Activated T-cell treated with anti-CD3 and anti-CD28 coated beads, Interleukin-2, amount 50 U/mL, for 72 hours (primary cell): ENCODE measurements at regions not wholly inside any gene's neighbourhood (a gene's known extent, or its start where the extent isn't known, plus 50 kb on each side); places are given as distances from the start of the nearest gene placed in this dataset.
"Not testable (repeated sequence)": the region's sequence is repeated elsewhere in the genome, so short reads cannot be mapped to it uniquely, and the experiment has no call there.

ENCODE experiments used
- ATAC-seq, 2 donors: fragments of 150-1000 bp; cut with Tn5 transposase; replicated peaks in 1 of 2; 2 replicates each; pipeline ENCODE4 v1.10.0; 2021; ENCODE audit warnings: moderate library complexity in 2 of 2, mild to moderate bottlenecking in 1 of 2
- DNase-seq, 2 donors: peaks; one replicate each; pipeline ENCODE4 v3.0.0; 2021 to 2022; ENCODE audit warnings: mixed read lengths in 1 of 2
- H3K27ac Mint-ChIP-seq: one replicate; pipeline ENCODE4 v1.8.0; 2022; ENCODE audit warnings: mild to moderate bottlenecking, moderate library complexity, mixed read lengths
- H3K27me3 Mint-ChIP-seq: one replicate; pipeline ENCODE4 v1.8.0; 2022; ENCODE audit warnings: low read depth, mixed read lengths
- H3K36me3 Mint-ChIP-seq, 2 donors: one replicate each; pipeline ENCODE4 v1.8.0; 2022; ENCODE audit warnings: mixed read lengths in 2 of 2, mild to moderate bottlenecking in 1 of 2; ENCODE audit not compliant: insufficient read depth in 2 of 2
- H3K4me1 Mint-ChIP-seq: one replicate; pipeline ENCODE4 v1.8.0; 2022; ENCODE audit warnings: low read depth, mixed read lengths
- H3K4me3 Mint-ChIP-seq, 2 donors: one replicate each; pipeline ENCODE4 v1.8.0; 2022; ENCODE audit warnings: mild to moderate bottlenecking in 2 of 2, mixed read lengths in 2 of 2, moderate library complexity in 2 of 2
- H3K9me3 Mint-ChIP-seq, 2 donors: one replicate each; pipeline ENCODE4 v1.8.0; 2022; ENCODE audit warnings: mixed read lengths in 2 of 2

GRCh38 chr9:92242260-92243136 is 51.0 kb downstream of the IARS1 start:
- H3K27ac Mint-ChIP-seq, result peak overlapping the region; percentile 77
- H3K4me1 Mint-ChIP-seq, result peaks cover 11% of the 10 kb centered on the region
- no peak overlapping the region for H3K4me3 Mint-ChIP-seq
- DNase-seq, result no peak
- peaks cover 37 to 75% of the 10 kb centered on the region in 2 donors for H3K36me3 Mint-ChIP-seq
- H3K27me3 Mint-ChIP-seq, result no peaks in the 10 kb centered on the region
- no peaks in the 10 kb centered on the region for H3K9me3 Mint-ChIP-seq
- ATAC-seq, result peak; percentile 21 to 47

GRCh38 chr9:92236915-92237314 is 56.6 kb downstream of the IARS1 start:
- no peak overlapping the region for H3K4me3 Mint-ChIP-seq
- peak overlapping the region; percentile 27 for H3K27ac Mint-ChIP-seq
- H3K27me3 Mint-ChIP-seq, result no peaks in the 10 kb centered on the region
- no peak for DNase-seq
- no peaks in the 10 kb centered on the region for H3K4me1 Mint-ChIP-seq
- no peak for ATAC-seq
- H3K36me3 Mint-ChIP-seq, result peaks cover 23 to 79% of the 10 kb centered on the region in 2 donors
- H3K9me3 Mint-ChIP-seq, result no peaks in the 10 kb centered on the region

- no peak overlapping the region for H3K4me3 Mint-ChIP-seq
- DNase-seq (no peak), ATAC-seq (no peak)
- no peak overlapping the region for H3K27ac Mint-ChIP-seq
- H3K4me1 Mint-ChIP-seq, result no peaks in the 10 kb centered on the region
- no peaks in the 10 kb centered on the region for H3K9me3 Mint-ChIP-seq
- no peaks in the 10 kb centered on the region for H3K27me3 Mint-ChIP-seq
- H3K36me3 Mint-ChIP-seq, result peaks cover 22 to 74% of the 10 kb centered on the region in 2 donors
These were observed 57.0 kb downstream of the IARS1 start for GRCh38 chr9:92236465-92236864.

GRCh38 chr9:92234514-92234913 is 59.0 kb downstream of the IARS1 start:
- DNase-seq (no peak), ATAC-seq (no peak)
- Mint-ChIP-seq H3K9me3 (no peaks in the 10 kb centered on the region), H3K4me3 (no peak overlapping the region), H3K27me3 (no peaks in the 10 kb centered on the region), H3K36me3 (peaks cover 21 to 65% of the 10 kb centered on the region in 2 donors), H3K4me1 (no peaks in the 10 kb centered on the region), H3K27ac (no peak overlapping the region)

GRCh38 chr9:92232190-92232589 is 61.3 kb downstream of the IARS1 start:
- H3K4me3 Mint-ChIP-seq, result no peak overlapping the region
- peaks cover 20 to 56% of the 10 kb centered on the region in 2 donors for H3K36me3 Mint-ChIP-seq
- no peak overlapping the region for H3K27ac Mint-ChIP-seq
- no peaks in the 10 kb centered on the region for H3K27me3 Mint-ChIP-seq
- ATAC-seq, result no peak
- no peaks in the 10 kb centered on the region for H3K4me1 Mint-ChIP-seq
- no peaks in the 10 kb centered on the region for H3K9me3 Mint-ChIP-seq
- DNase-seq, result no peak

- Mint-ChIP-seq H3K27me3 (no peaks in the 10 kb centered on the region), H3K27ac (no peak overlapping the region), H3K9me3 (no peaks in the 10 kb centered on the region), H3K4me1 (no peaks in the 10 kb centered on the region), H3K36me3 (peaks cover 16 to 47% of the 10 kb centered on the region in 2 donors), H3K4me3 (no peak overlapping the region)
- DNase-seq (no peak), ATAC-seq (no peak)
These were observed 64.9 kb downstream of the IARS1 start for GRCh38 chr9:92228628-92229027.

GRCh38 chr9:92224177-92224576 is 69.3 kb downstream of the IARS1 start:
- Mint-ChIP-seq H3K27me3 (no peaks in the 10 kb centered on the region), H3K36me3 (peaks cover 23 to 57% of the 10 kb centered on the region in 2 donors), H3K9me3 (no peaks in the 10 kb centered on the region), H3K4me3 (no peak overlapping the region), H3K4me1 (no peaks in the 10 kb centered on the region), H3K27ac (no peak overlapping the region)
- DNase-seq (no peak), ATAC-seq (peak; percentile 12 to 23)

- Mint-ChIP-seq H3K4me1 (no peaks in the 10 kb centered on the region), H3K36me3 (peaks cover 25 to 58% of the 10 kb centered on the region in 2 donors), H3K4me3 (no peak overlapping the region), H3K27me3 (no peaks in the 10 kb centered on the region), H3K9me3 (no peaks in the 10 kb centered on the region), H3K27ac (no peak overlapping the region)
- DNase-seq (no peak), ATAC-seq (peak; percentile 33 to 43)
These were observed 69.7 kb downstream of the IARS1 start for GRCh38 chr9:92223758-92224157.

GRCh38 chr9:92208693-92209524 is 84.6 kb downstream of the IARS1 start:
- Mint-ChIP-seq H3K36me3 (peaks cover 11 to 51% of the 10 kb centered on the region in 2 donors), H3K4me1 (no peaks in the 10 kb centered on the region), H3K4me3 (no peak overlapping the region), H3K27ac (peak overlapping the region; percentile 62), H3K27me3 (no peaks in the 10 kb centered on the region), H3K9me3 (no peaks in the 10 kb centered on the region)
- ATAC-seq, result no peak
- no peak for DNase-seq

GRCh38 chr9:92206488-92206887 is 87.0 kb downstream of the IARS1 start:
- Mint-ChIP-seq H3K27ac (peak overlapping the region; percentile 56), H3K4me1 (no peaks in the 10 kb centered on the region), H3K9me3 (no peaks in the 10 kb centered on the region), H3K36me3 (peaks cover 5 to 31% of the 10 kb centered on the region in 2 donors), H3K27me3 (no peaks in the 10 kb centered on the region), H3K4me3 (no peak overlapping the region)
- ATAC-seq (peak; percentile 35 to 74), DNase-seq (no peak)

- peak; percentile 9 to 16 for ATAC-seq
- H3K36me3 Mint-ChIP-seq, H3K4me1 Mint-ChIP-seq, H3K9me3 Mint-ChIP-seq, H3K27ac Mint-ChIP-seq, DNase-seq, H3K4me3 Mint-ChIP-seq, H3K27me3 Mint-ChIP-seq: not testable (repeated sequence)
These were observed 88.7 kb upstream of the SPTLC1 start for GRCh38 chr9:92203887-92204286.

GRCh38 chr9:92198237-92198636 is 83.0 kb upstream of the SPTLC1 start:
- not testable (repeated sequence) for ATAC-seq, H3K4me1 Mint-ChIP-seq, H3K36me3 Mint-ChIP-seq, H3K27ac Mint-ChIP-seq, H3K9me3 Mint-ChIP-seq, DNase-seq, H3K4me3 Mint-ChIP-seq, H3K27me3 Mint-ChIP-seq

GRCh38 chr9:92196909-92197308 is 81.7 kb upstream of the SPTLC1 start:
- Mint-ChIP-seq H3K27ac (no peak overlapping the region), H3K9me3 (peaks cover 4 to 7% of the 10 kb centered on the region in 2 donors), H3K4me1 (no peaks in the 10 kb centered on the region), H3K36me3 (peaks cover 4 to 5% of the 10 kb centered on the region in 2 donors), H3K27me3 (no peaks in the 10 kb centered on the region), H3K4me3 (no peak overlapping the region)
- no peak for ATAC-seq
- DNase-seq, result no peak
